ENCODE measurements at regions not wholly inside any gene's neighbourhood (a gene's known extent, or its start where the extent isn't known, plus 50 kb on each side); places are given as distances from the start of the nearest gene placed in this dataset.

DNA sequence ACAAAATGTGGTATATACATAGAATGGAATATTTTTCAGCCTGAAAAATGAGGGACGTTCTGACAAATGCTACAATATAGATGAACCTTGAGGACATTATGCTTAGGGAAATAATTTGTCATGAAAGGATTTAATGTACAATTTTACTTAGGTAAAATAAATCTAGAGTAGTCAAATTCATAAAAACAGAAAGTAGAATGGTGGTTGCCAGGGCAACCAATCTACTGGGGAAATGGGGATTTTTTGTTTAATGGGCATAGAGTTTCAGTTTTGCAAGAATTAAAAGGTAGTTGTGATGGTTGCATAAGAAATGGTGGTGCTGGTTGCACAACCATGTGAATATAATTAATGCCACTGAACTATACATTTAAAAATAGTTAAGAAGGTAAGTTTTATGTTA, 296.0 kb upstream of the SP4 start:
- WGBS, 2 experiments, result 88 to 95% methylated on average over 1 of the region's 1 CpG
- no peak overlapping the region for H3K27ac ChIP-seq (ENCODE audit: insufficient read depth, low read depth, low read length, poor library complexity, severe bottlenecking)
- H3K9me3 ChIP-seq (ENCODE audit: control insufficient read depth, low read length), result no peaks in the 10 kb centered on the region
- no peaks in the 10 kb centered on the region for H3K36me3 ChIP-seq (ENCODE audit: control insufficient read depth, insufficient read depth, low read length)
- no peak overlapping the region for H3K4me3 ChIP-seq (ENCODE audit: insufficient read depth, low read depth, low read length)
- peaks cover 9% of the 10 kb centered on the region for H3K4me1 ChIP-seq (ENCODE audit: control insufficient read depth, insufficient read depth, low read length)
- no peaks in the 10 kb centered on the region for H3K27me3 ChIP-seq (ENCODE audit: control insufficient read depth, insufficient read depth, low read length, poor library complexity, severe bottlenecking)

DNA sequence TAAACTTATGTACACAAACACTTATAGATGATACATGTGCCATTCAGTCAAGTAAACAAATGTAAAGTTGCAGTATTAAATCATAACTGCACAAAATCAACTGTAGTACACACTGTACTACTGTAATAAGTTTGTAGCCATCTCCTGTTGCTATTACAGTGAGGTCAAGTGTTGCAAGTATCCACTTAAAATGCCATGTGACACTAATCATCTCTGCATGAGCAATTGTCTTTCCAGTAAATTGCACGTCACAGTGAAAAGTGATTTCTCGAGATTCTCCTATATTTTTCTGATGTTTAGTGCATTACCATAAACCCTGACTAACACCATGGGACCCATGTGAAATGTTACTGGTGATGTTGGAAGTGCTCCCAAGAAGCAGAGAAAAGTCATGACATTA, 293.3 kb upstream of the SP4 start:
- WGBS, 2 experiments, result 94 to 98% methylated on average over 2 of the region's 2 CpGs
- Histone ChIP-seq H3K9me3 (ENCODE audit: control insufficient read depth, low read length) (no peaks in the 10 kb centered on the region), H3K4me1 (ENCODE audit: control insufficient read depth, insufficient read depth, low read length) (no peaks in the 10 kb centered on the region), H3K36me3 (ENCODE audit: control insufficient read depth, insufficient read depth, low read length) (no peaks in the 10 kb centered on the region), H3K27ac (ENCODE audit: insufficient read depth, low read depth, low read length, poor library complexity, severe bottlenecking) (no peak overlapping the region), H3K27me3 (ENCODE audit: control insufficient read depth, insufficient read depth, low read length, poor library complexity, severe bottlenecking) (no peaks in the 10 kb centered on the region), H3K4me3 (ENCODE audit: insufficient read depth, low read depth, low read length) (no peak overlapping the region)

DNA sequence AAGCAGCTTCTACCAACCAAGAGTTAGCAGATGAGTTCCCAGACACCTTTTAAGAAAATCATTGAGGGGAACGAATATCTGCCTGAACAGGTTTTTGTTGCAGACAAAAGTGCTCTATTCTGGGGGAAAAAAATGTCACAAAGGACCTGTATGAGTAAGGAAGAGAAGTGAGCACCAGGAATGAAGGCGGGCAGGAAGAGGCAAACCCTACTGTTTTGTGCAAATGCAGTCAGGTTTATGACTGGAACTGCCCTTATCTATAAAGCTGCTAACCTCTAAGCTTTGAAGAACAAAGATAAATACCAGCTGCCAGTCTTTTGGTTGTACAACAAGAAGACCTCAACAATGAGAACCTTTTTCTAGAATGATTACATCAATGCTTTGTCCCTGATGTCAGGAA, 292.4 kb upstream of the SP4 start:
- Histone ChIP-seq H3K36me3 (ENCODE audit: control insufficient read depth, insufficient read depth, low read length) (no peaks in the 10 kb centered on the region), H3K27me3 (ENCODE audit: control insufficient read depth, insufficient read depth, low read length, poor library complexity, severe bottlenecking) (no peaks in the 10 kb centered on the region), H3K4me1 (ENCODE audit: control insufficient read depth, insufficient read depth, low read length) (no peaks in the 10 kb centered on the region), H3K9me3 (ENCODE audit: control insufficient read depth, low read length) (no peaks in the 10 kb centered on the region), H3K4me3 (ENCODE audit: insufficient read depth, low read depth, low read length) (no peak overlapping the region), H3K27ac (ENCODE audit: insufficient read depth, low read depth, low read length, poor library complexity, severe bottlenecking) (no peak overlapping the region)
- WGBS, 2 experiments, result 91 to 97% methylated on average over 2 of the region's 2 CpGs

DNA sequence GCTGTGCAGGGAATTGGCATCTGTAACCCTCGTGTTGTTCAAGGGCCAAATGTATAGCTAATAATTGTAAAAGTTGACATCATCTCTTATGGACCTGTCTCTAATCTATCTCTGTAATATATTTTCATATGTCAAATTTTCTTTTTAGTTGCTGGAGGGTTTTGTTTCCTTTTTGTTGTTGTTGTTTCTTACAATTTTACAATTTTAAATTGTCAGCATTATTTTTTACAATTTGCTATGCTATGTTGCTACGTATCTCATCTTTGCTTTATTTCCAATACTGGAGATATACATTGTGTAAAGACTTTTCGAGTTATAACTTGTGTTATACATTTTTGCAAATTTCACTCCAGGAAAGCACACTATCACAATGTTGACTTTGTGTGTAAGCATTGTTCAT, 290.2 kb upstream of the SP4 start:
- no peaks in the 10 kb centered on the region for H3K27me3 ChIP-seq (ENCODE audit: control insufficient read depth, insufficient read depth, low read length, poor library complexity, severe bottlenecking)
- H3K36me3 ChIP-seq (ENCODE audit: control insufficient read depth, insufficient read depth, low read length), result no peaks in the 10 kb centered on the region
- H3K9me3 ChIP-seq (ENCODE audit: control insufficient read depth, low read length), result no peaks in the 10 kb centered on the region
- H3K4me3 ChIP-seq (ENCODE audit: insufficient read depth, low read depth, low read length), result no peak overlapping the region
- 79 to 90% methylated on average over 1 of the region's 3 CpGs for WGBS, 2 experiments
- no peaks in the 10 kb centered on the region for H3K4me1 ChIP-seq (ENCODE audit: control insufficient read depth, insufficient read depth, low read length)
- H3K27ac ChIP-seq (ENCODE audit: insufficient read depth, low read depth, low read length, poor library complexity, severe bottlenecking), result no peak overlapping the region

DNA sequence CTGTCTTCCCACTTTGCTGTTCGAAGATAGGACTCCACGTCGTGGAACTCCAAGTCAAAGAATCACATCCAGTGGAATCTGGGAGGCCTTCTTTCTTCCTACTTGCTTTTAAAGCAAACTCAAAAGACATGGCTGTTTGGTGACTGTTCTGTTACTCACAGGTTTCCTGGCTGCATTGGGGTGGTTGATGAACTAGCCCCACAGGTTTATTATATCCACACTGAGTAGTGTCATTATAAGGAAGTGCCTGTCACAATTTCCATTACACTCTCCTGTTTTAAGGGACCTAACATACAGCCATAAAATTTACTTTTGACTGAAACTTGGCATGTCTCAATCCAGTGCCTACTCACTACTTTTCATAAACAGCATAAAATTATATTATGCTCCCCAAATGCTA, 287.3 kb upstream of the SP4 start:
- 92 to 95% methylated on average over 3 of the region's 3 CpGs for WGBS, 2 experiments
- Histone ChIP-seq H3K27me3 (ENCODE audit: control insufficient read depth, insufficient read depth, low read length, poor library complexity, severe bottlenecking) (no peaks in the 10 kb centered on the region), H3K4me3 (ENCODE audit: insufficient read depth, low read depth, low read length) (no peak overlapping the region), H3K36me3 (ENCODE audit: control insufficient read depth, insufficient read depth, low read length) (no peaks in the 10 kb centered on the region), H3K9me3 (ENCODE audit: control insufficient read depth, low read length) (no peaks in the 10 kb centered on the region), H3K4me1 (ENCODE audit: control insufficient read depth, insufficient read depth, low read length) (no peaks in the 10 kb centered on the region), H3K27ac (ENCODE audit: insufficient read depth, low read depth, low read length, poor library complexity, severe bottlenecking) (no peak overlapping the region)

DNA sequence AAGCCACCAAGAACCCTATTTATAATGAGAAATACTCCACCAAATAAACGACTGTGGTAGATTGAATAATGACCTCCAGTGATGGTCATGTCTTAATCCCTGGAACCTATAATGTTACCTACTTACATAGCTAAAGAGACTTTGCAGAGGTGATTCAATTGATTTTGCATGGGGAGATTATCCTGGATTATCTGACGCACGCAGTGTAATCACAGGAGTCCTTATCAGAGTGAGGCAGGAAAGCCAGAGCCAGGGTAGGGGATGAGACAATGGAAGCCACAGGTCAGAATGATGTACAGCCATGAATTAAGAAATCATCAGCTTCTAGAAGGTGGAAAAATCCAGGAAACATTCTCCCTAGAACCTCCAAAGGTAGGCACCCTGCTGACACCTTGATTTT, 286.4 kb upstream of the SP4 start:
- H3K4me3 ChIP-seq (ENCODE audit: insufficient read depth, low read depth, low read length), result no peak overlapping the region
- no peaks in the 10 kb centered on the region for H3K27me3 ChIP-seq (ENCODE audit: control insufficient read depth, insufficient read depth, low read length, poor library complexity, severe bottlenecking)
- H3K9me3 ChIP-seq (ENCODE audit: control insufficient read depth, low read length), result no peaks in the 10 kb centered on the region
- no peak overlapping the region for H3K27ac ChIP-seq (ENCODE audit: insufficient read depth, low read depth, low read length, poor library complexity, severe bottlenecking)
- 84 to 90% methylated on average over 2 to 3 of the region's 3 CpGs for WGBS, 2 experiments
- H3K36me3 ChIP-seq (ENCODE audit: control insufficient read depth, insufficient read depth, low read length), result no peaks in the 10 kb centered on the region
- no peaks in the 10 kb centered on the region for H3K4me1 ChIP-seq (ENCODE audit: control insufficient read depth, insufficient read depth, low read length)

DNA sequence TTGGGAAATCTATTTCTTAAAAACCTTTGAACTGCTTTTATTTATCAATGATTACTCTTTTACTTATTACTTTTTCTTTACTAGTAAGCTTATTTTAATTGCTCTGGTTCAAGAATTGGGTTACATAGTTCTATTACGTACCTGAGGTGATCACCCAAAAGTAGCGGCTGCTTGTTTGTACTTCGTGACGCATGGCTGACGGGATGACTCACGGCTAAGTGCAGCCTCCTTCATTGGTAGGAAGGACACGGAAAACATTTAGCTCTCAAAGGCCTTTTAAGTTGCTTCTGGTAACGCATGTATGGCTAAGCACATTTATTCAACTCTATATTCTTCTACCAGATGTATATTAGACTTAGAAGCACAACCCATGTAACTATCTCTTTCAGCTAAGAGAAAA, 285.8 kb upstream of the SP4 start:
- no peak overlapping the region for H3K27ac ChIP-seq (ENCODE audit: insufficient read depth, low read depth, low read length, poor library complexity, severe bottlenecking)
- H3K27me3 ChIP-seq (ENCODE audit: control insufficient read depth, insufficient read depth, low read length, poor library complexity, severe bottlenecking), result no peaks in the 10 kb centered on the region
- H3K9me3 ChIP-seq (ENCODE audit: control insufficient read depth, low read length), result no peaks in the 10 kb centered on the region
- WGBS, 2 experiments, result 94 to 95% methylated on average over 8 of the region's 8 CpGs
- H3K4me3 ChIP-seq (ENCODE audit: insufficient read depth, low read depth, low read length), result no peak overlapping the region
- no peaks in the 10 kb centered on the region for H3K4me1 ChIP-seq (ENCODE audit: control insufficient read depth, insufficient read depth, low read length)
- H3K36me3 ChIP-seq (ENCODE audit: control insufficient read depth, insufficient read depth, low read length), result no peaks in the 10 kb centered on the region

DNA sequence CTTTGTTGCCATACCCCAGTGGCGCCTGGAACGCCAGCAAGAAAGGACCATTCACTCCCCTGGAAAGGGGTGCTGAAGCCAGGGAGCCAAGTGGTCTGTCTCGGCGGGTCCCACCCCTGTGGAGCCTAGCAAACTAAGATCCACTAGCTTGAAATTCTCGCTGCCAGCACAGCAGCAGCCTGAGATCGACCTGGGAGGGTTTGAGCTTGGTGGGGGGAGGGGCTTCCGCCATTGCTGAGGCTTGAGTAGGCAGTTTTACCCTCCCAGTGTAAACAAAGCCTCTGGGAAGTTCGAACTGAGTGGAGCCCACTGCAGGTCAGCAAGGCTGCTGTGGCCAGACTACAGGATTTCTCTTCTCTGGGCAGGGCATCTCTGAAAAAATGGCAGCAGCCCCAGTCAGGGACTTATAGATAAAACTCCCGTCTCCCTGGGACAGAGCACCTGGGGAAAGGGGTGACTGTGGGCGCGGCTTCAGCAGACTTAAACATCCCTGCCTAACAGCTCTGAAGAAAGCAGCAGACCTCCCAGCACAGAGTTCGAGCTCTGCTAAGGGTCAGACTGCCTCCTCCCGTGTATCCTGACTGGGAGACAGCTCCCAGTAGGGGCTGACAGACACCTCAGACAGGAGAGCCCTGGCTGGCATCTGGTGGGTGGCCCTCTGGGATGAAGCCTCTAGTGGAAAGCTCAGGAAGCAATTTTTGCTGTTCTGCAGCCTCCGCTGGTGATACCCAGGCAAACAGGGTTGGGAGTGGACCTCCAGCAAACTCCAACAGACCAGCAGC, 281.1 kb upstream of the SP4 start:
- 77 to 78% methylated on average over 14 of the region's 14 CpGs for WGBS, 2 experiments
- no peak overlapping the region for H3K4me3 ChIP-seq (ENCODE audit: insufficient read depth, low read depth, low read length)
- H3K9me3 ChIP-seq (ENCODE audit: control insufficient read depth, low read length), result no peaks in the 10 kb centered on the region
- no peaks in the 10 kb centered on the region for H3K4me1 ChIP-seq (ENCODE audit: control insufficient read depth, insufficient read depth, low read length)
- H3K36me3 ChIP-seq (ENCODE audit: control insufficient read depth, insufficient read depth, low read length), result no peaks in the 10 kb centered on the region
- no peaks in the 10 kb centered on the region for H3K27me3 ChIP-seq (ENCODE audit: control insufficient read depth, insufficient read depth, low read length, poor library complexity, severe bottlenecking)
- H3K27ac ChIP-seq (ENCODE audit: insufficient read depth, low read depth, low read length, poor library complexity, severe bottlenecking), result no peak overlapping the region

DNA sequence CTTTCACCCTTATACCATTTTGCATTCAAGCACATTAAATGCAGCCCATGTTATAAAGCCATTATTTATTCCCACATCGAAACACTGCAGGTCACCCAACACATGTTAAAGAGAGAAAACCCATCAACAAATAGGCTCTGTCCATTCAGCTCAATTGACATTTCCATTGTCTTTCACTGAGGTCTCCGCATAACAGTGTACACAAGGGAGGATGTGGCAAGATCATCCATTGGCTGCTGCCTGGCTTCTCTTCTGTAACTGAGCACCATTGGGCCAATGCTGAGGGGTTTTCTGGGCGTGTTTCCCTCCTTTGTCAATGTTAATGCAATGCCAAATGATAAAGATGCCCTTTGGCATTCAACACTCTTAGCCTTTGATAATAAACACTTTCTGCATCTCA, 278.1 kb upstream of the SP4 start:
- Histone ChIP-seq H3K36me3 (ENCODE audit: control insufficient read depth, insufficient read depth, low read length) (no peaks in the 10 kb centered on the region), H3K27ac (ENCODE audit: insufficient read depth, low read depth, low read length, poor library complexity, severe bottlenecking) (no peak overlapping the region), H3K27me3 (ENCODE audit: control insufficient read depth, insufficient read depth, low read length, poor library complexity, severe bottlenecking) (no peaks in the 10 kb centered on the region), H3K4me3 (ENCODE audit: insufficient read depth, low read depth, low read length) (no peak overlapping the region), H3K4me1 (ENCODE audit: control insufficient read depth, insufficient read depth, low read length) (no peaks in the 10 kb centered on the region), H3K9me3 (ENCODE audit: control insufficient read depth, low read length) (no peaks in the 10 kb centered on the region)
- WGBS, 2 experiments, result 93 to 96% methylated on average over 3 of the region's 3 CpGs

DNA sequence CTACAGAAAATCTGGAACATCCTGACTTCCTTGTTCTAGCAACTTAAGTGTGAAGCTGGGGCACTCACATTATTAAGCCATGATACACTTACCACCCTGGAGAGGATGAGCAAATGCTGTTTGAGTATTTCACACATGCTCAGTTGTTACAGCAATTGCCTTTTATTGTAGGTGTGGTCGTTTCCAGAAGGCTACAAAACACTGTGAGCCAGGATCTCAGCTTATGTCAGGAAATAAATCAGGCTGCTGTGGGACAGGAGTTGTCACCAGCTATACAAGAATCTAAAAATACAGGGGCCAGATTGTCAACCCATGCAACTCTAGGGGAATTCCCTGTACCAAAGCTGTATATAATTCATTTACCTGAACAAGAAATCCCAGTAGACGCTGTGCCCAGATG, 273.3 kb upstream of the SP4 start:
- H3K27me3 ChIP-seq (ENCODE audit: control insufficient read depth, insufficient read depth, low read length, poor library complexity, severe bottlenecking), result no peaks in the 10 kb centered on the region
- H3K4me3 ChIP-seq (ENCODE audit: insufficient read depth, low read depth, low read length), result no peak overlapping the region
- no peaks in the 10 kb centered on the region for H3K9me3 ChIP-seq (ENCODE audit: control insufficient read depth, low read length)
- H3K4me1 ChIP-seq (ENCODE audit: control insufficient read depth, insufficient read depth, low read length), result no peaks in the 10 kb centered on the region
- H3K27ac ChIP-seq (ENCODE audit: insufficient read depth, low read depth, low read length, poor library complexity, severe bottlenecking), result no peak overlapping the region
- H3K36me3 ChIP-seq (ENCODE audit: control insufficient read depth, insufficient read depth, low read length), result no peaks in the 10 kb centered on the region
- WGBS, 2 experiments, result 96 to 97% methylated on average over 2 of the region's 2 CpGs

DNA sequence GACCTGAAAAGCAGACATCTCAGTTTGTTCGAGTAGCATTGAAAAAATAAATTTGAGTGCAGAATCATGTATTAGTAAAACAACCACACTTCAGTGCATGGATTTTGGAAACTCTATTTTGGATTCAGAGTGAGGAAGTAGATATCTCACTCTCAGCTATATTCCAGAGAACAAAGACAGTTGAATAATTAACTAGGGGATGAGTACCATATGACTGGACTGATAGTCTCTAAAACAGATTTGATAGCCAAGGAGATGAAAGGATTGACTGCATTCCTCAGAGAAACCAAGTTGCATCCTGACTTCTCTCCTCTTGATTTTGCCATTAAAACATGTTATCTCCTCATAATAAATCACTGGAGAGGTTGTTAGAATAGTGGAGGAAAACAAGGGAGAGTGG, 268.4 kb upstream of the SP4 start:
- WGBS, 2 experiments, result 88% methylated on average over 1 of the region's 1 CpG; no CpG with 5 or more reads in 1 of the 2 experiments
- H3K4me3 ChIP-seq (ENCODE audit: insufficient read depth, low read depth, low read length), result no peak overlapping the region
- H3K4me1 ChIP-seq (ENCODE audit: control insufficient read depth, insufficient read depth, low read length), result no peaks in the 10 kb centered on the region
- no peaks in the 10 kb centered on the region for H3K27me3 ChIP-seq (ENCODE audit: control insufficient read depth, insufficient read depth, low read length, poor library complexity, severe bottlenecking)
- no peaks in the 10 kb centered on the region for H3K36me3 ChIP-seq (ENCODE audit: control insufficient read depth, insufficient read depth, low read length)
- H3K9me3 ChIP-seq (ENCODE audit: control insufficient read depth, low read length), result no peaks in the 10 kb centered on the region
- H3K27ac ChIP-seq (ENCODE audit: insufficient read depth, low read depth, low read length, poor library complexity, severe bottlenecking), result no peak overlapping the region
